Fibroblast of upper back skin (primary cell): ENCODE measurements at regions not wholly inside any gene's neighbourhood (a gene's known extent, or its start where the extent isn't known, plus 50 kb on each side); places are given as distances from the start of the nearest gene placed in this dataset.
"Not testable (repeated sequence)": the region's sequence is repeated elsewhere in the genome, so short reads cannot be mapped to it uniquely, and the experiment has no call there.

ENCODE experiments used
- DNase-seq: peaks from one replicate; pipeline ENCODE4 v3.0.0-alpha.2; 2013

- not testable (repeated sequence) for DNase-seq
Observed at GRCh38 chr5:119299242-119299614, 56.6 kb upstream of the TNFAIP8 start.

GRCh38 chr5:119299615-119300310 is 56.1 kb upstream of the TNFAIP8 start:
- not testable (repeated sequence) for DNase-seq

- no peak for DNase-seq
Observed at GRCh38 chr5:119300311-119300670, 55.5 kb upstream of the TNFAIP8 start.

DNA sequence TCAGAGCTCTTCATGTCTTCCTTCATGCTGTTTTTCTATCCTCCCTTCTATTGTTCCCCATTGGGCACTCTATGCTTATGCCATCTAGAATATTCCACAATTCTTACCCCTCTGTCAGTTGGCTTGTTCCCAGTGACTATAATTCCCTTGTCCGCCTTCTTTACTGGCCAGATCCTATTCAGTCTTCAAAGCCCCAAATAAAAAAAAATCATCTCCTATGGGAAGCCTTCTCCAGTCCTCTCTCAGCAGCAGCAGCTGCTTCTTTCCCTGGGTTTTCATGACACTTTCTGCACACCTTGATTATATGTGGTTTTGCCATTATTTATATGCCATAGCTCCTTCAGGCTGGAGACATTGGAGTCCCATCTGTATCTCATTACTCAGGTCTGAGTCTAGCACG is 54.6 kb upstream of the TNFAIP8 start:
- peak; percentile 54 for DNase-seq

GRCh38 chr5:119301906-119302305 is 53.9 kb upstream of the TNFAIP8 start:
- no peak for DNase-seq

DNA sequence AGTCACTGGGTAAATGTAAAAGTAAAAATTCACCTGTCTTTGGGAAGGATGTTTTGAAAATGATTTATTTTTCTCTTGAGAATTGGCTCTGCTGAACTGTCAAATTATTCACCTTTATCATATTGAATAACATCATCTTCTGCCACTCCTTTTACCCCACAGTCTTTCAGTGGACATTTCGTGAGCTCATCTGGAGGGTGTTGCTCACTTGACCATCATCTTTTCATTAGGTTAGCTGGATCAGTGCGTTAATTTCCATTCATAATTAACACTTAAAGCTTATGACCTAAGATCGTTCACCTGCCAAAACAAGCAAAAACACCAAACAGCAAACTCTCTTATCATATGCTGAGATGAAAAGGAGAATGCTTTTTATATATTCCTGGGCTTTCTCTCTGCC is 53.4 kb upstream of the TNFAIP8 start:
- no peak for DNase-seq

GRCh38 chr5:119302916-119303897 is 52.6 kb upstream of the TNFAIP8 start:
- peak; percentile 96 for DNase-seq

- peak; percentile 29 for DNase-seq
Observed at GRCh38 chr5:119304439-119305211, 51.2 kb upstream of the TNFAIP8 start.
